Neuron (in vitro differentiated cells): ENCODE measurements at regions not wholly inside any gene's neighbourhood (a gene's known extent, or its start where the extent isn't known, plus 50 kb on each side); places are given as distances from the start of the nearest gene placed in this dataset.
"Not testable (repeated sequence)": the region's sequence is repeated elsewhere in the genome, so short reads cannot be mapped to it uniquely, and the experiment has no call there.

ENCODE experiments used
- H2AFZ ChIP-seq: one replicate; pipeline ENCODE4 v1.6.1; 2013; ENCODE audit warnings: low read depth, mild to moderate bottlenecking, inconsistent platforms, low read length, moderate library complexity
- H3K27me3 ChIP-seq: one replicate; pipeline ENCODE4 v1.6.1; 2013; ENCODE audit warnings: low read length; ENCODE audit not compliant: insufficient read depth
- H3K36me3 ChIP-seq: one replicate; pipeline ENCODE4 v1.6.1; 2013; ENCODE audit warnings: low read length; ENCODE audit not compliant: insufficient read depth
- H3K4me1 ChIP-seq: one replicate; pipeline ENCODE4 v1.6.1; 2013; ENCODE audit warnings: low read length; ENCODE audit not compliant: insufficient read depth
- H3K4me3 ChIP-seq: 2 replicates; pipeline ENCODE4 v1.5.1; 2013; ENCODE audit warnings: mild to moderate bottlenecking, low read length, moderate library complexity
- H3K9me3 ChIP-seq: one replicate; pipeline ENCODE4 v1.6.1; 2013; ENCODE audit warnings: low read length

GRCh38 chr6:8845690-8846089 is 410.3 kb upstream of the SLC35B3 start:
- Histone ChIP-seq H3K9me3 (no peaks in the 10 kb centered on the region), H3K4me1 (no peaks in the 10 kb centered on the region), H2AFZ (no peak overlapping the region), H3K36me3 (no peaks in the 10 kb centered on the region), H3K4me3 (no peak overlapping the region), H3K27me3 (no peaks in the 10 kb centered on the region)

DNA sequence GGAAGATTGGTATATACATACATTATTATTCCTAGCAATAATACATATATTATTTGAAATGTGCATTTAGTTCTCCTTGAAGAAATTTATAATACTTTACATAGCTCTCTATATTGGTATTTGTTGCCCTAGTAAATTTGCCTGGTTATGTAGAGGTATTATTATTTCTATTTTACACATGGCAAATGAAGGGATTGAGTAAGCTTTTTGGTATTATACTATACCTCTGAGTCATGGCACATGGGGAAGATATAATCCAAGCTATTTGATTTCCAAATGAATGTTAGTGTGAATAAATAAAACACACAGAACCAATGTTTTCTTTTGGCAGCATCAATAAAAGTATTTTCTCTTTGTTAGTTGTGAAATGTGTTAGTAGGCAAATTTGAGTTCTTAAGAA is 409.6 kb upstream of the SLC35B3 start:
- no peaks in the 10 kb centered on the region for H3K9me3 ChIP-seq
- H3K27me3 ChIP-seq = no peaks in the 10 kb centered on the region
- no peak overlapping the region for H2AFZ ChIP-seq
- no peak overlapping the region for H3K4me3 ChIP-seq
- H3K36me3 ChIP-seq = no peaks in the 10 kb centered on the region
- H3K4me1 ChIP-seq = no peaks in the 10 kb centered on the region

DNA sequence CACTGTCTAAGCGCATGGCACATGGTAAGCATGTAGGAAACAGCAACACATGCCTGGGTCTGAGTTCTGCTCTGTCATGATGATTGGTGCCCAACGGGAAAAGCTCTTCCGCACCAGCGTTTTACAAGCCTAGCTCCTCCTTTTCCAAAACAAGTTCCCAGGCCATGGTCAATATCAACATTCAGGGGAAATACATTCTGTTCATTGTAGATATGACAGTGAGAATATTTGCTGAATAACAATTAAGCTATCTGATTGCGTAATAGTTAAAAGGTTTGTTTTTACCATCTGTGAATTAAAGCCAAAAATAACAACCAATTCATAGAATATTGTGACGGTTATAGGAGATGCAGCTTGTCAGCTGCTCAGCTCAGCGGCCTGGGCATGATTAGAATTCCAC is 404.3 kb upstream of the SLC35B3 start:
- peaks cover 8% of the 10 kb centered on the region for H3K4me1 ChIP-seq
- H3K36me3 ChIP-seq = no peaks in the 10 kb centered on the region
- no peak overlapping the region for H2AFZ ChIP-seq
- H3K4me3 ChIP-seq = no peak overlapping the region
- no peaks in the 10 kb centered on the region for H3K9me3 ChIP-seq
- no peaks in the 10 kb centered on the region for H3K27me3 ChIP-seq

DNA sequence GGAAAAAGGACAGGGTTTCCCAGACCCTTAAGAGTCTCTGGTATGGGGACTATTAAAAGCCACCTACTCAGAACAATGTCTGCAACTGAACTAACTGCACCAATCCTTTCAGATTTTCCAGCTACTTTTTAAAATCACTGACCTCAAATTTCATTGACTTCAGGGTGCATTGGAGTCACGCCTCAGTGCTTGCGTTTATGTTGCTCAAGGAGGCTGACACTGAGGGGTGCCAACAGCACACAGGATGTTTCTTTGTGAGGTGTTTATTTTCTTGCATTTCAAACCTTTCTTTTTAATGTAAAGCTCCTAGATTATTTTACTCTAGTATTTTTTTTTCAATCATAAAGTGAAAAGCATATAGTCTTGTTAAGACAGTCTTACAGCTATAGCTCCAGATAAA is 402.0 kb upstream of the SLC35B3 start:
- H3K4me3 ChIP-seq = no peak overlapping the region
- peaks cover 8% of the 10 kb centered on the region for H3K4me1 ChIP-seq
- no peak overlapping the region for H2AFZ ChIP-seq
- H3K27me3 ChIP-seq = no peaks in the 10 kb centered on the region
- no peaks in the 10 kb centered on the region for H3K9me3 ChIP-seq
- H3K36me3 ChIP-seq = no peaks in the 10 kb centered on the region

DNA sequence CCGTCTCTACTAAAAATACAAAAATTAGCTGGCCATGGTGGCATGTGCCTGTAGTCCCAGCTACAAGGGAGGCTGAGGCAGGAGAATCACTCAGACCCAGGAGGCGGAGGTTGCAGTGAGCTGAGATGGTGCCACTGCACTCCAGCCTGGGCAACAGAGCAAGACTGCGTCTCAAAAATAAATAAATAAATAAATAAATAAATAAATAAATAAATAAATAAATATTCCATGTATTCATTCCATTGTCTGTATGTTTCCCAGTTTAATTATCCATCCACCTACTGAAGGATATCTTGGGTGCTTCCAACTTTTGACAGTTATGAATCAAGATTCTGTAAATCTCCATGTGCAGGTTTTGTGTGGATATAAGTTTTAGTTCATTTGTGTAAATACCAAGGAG is 397.4 kb upstream of the SLC35B3 start:
- not testable (repeated sequence) for H3K4me3 ChIP-seq, H3K36me3 ChIP-seq, H2AFZ ChIP-seq, H3K27me3 ChIP-seq, H3K9me3 ChIP-seq
- H3K4me1 ChIP-seq = peaks cover 13% of the 10 kb centered on the region

GRCh38 chr6:8831366-8832152 is 396.2 kb upstream of the SLC35B3 start:
- Histone ChIP-seq H2AFZ (no peak overlapping the region), H3K36me3 (no peaks in the 10 kb centered on the region), H3K4me3 (no peak overlapping the region), H3K9me3 (no peaks in the 10 kb centered on the region), H3K4me1 (peaks cover 4% of the 10 kb centered on the region), H3K27me3 (no peaks in the 10 kb centered on the region)

DNA sequence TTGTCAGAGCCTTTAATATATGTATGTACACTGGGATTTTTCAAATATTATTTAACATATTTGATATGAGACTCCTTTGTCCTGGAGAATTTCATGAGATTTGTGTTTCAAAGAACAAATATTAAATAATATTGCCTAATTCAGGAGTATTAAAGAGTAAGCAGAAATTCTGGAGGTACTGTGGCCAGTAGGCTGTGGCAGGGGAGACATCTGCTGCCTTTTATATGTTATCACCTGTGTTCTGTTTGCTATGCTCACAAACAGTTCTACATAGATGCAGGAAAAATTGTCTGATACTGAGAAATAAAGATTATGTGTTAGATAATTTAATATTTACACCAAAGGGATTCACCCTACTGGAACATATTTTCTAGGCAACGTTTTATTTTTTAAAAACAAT is 395.4 kb upstream of the SLC35B3 start:
- peaks cover 4% of the 10 kb centered on the region for H3K4me1 ChIP-seq
- H3K4me3 ChIP-seq = no peak overlapping the region
- no peak overlapping the region for H2AFZ ChIP-seq
- no peaks in the 10 kb centered on the region for H3K9me3 ChIP-seq
- H3K27me3 ChIP-seq = no peaks in the 10 kb centered on the region
- no peaks in the 10 kb centered on the region for H3K36me3 ChIP-seq

DNA sequence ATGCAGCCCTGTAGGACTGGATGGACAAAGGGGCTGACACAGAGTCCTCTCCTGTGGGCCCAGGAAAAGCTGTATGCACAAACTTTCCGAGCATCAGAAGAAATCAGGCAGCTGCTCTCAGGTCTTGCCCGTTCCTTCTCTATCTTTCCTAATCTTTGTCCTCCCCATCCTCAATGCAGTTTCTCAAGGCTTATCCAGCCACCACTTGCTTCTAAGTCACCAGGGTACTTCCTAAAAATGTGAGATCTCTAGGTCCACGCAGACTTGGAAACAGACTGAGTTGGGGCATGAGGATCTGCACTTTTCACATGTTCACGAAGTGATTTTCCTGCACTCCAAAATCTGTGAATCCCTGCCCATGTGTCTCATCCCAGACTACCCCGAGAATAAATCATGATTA is 394.5 kb upstream of the SLC35B3 start:
- H3K36me3 ChIP-seq = no peaks in the 10 kb centered on the region
- no peak overlapping the region for H2AFZ ChIP-seq
- H3K4me1 ChIP-seq = peaks cover 4% of the 10 kb centered on the region
- H3K27me3 ChIP-seq = no peaks in the 10 kb centered on the region
- no peaks in the 10 kb centered on the region for H3K9me3 ChIP-seq
- no peak overlapping the region for H3K4me3 ChIP-seq

- Histone ChIP-seq H3K27me3 (no peaks in the 10 kb centered on the region), H3K9me3 (no peaks in the 10 kb centered on the region), H3K36me3 (no peaks in the 10 kb centered on the region), H3K4me1 (peaks cover 4% of the 10 kb centered on the region), H2AFZ (no peak overlapping the region), H3K4me3 (no peak overlapping the region)
Observed at GRCh38 chr6:8829296-8829695, 394.0 kb upstream of the SLC35B3 start.

GRCh38 chr6:8828376-8828775 is 393.0 kb upstream of the SLC35B3 start:
- peaks cover 4% of the 10 kb centered on the region for H3K4me1 ChIP-seq
- no peaks in the 10 kb centered on the region for H3K9me3 ChIP-seq
- no peaks in the 10 kb centered on the region for H3K27me3 ChIP-seq
- H3K36me3 ChIP-seq = no peaks in the 10 kb centered on the region
- no peak overlapping the region for H2AFZ ChIP-seq
- H3K4me3 ChIP-seq = no peak overlapping the region

GRCh38 chr6:8825726-8826125 is 390.4 kb upstream of the SLC35B3 start:
- Histone ChIP-seq H3K4me1 (peaks cover 13% of the 10 kb centered on the region), H3K9me3 (no peaks in the 10 kb centered on the region), H3K27me3 (no peaks in the 10 kb centered on the region), H3K36me3 (no peaks in the 10 kb centered on the region), H3K4me3 (no peak overlapping the region), H2AFZ (no peak overlapping the region)

GRCh38 chr6:8821981-8822381 is 386.6 kb upstream of the SLC35B3 start:
- H3K9me3 ChIP-seq = no peaks in the 10 kb centered on the region
- H3K36me3 ChIP-seq = no peaks in the 10 kb centered on the region
- H3K4me3 ChIP-seq = no peak overlapping the region
- no peak overlapping the region for H2AFZ ChIP-seq
- H3K27me3 ChIP-seq = no peaks in the 10 kb centered on the region
- peaks cover 8% of the 10 kb centered on the region for H3K4me1 ChIP-seq

- Histone ChIP-seq H3K27me3 (no peaks in the 10 kb centered on the region), H3K9me3 (no peaks in the 10 kb centered on the region), H2AFZ (no peak overlapping the region), H3K4me3 (no peak overlapping the region), H3K36me3 (no peaks in the 10 kb centered on the region), H3K4me1 (peaks cover 8% of the 10 kb centered on the region)
Observed at GRCh38 chr6:8820313-8820712, 385.0 kb upstream of the SLC35B3 start.

- Histone ChIP-seq H3K36me3 (no peaks in the 10 kb centered on the region), H2AFZ (no peak overlapping the region), H3K9me3 (no peaks in the 10 kb centered on the region), H3K4me1 (peaks cover 8% of the 10 kb centered on the region), H3K4me3 (no peak overlapping the region), H3K27me3 (no peaks in the 10 kb centered on the region)
Observed at GRCh38 chr6:8819446-8819845, 384.1 kb upstream of the SLC35B3 start.
